HepG2 (cell line): ENCODE measurements at regions not wholly inside any gene's neighbourhood (a gene's known extent, or its start where the extent isn't known, plus 50 kb on each side); places are given as distances from the start of the nearest gene placed in this dataset.
"Not testable (repeated sequence)": the region's sequence is repeated elsewhere in the genome, so short reads cannot be mapped to it uniquely, and the experiment has no call there.

Experiments used
- AFF4 ChIP-seq: sonication (generic); formaldehyde crosslinking; IDR thresholded peaks from 2 replicates; pipeline ENCODE4 v1.4.0; 2020; ENCODE audit warnings: missing genetic modification reagents
- BCL6 ChIP-seq: IDR thresholded peaks from 2 replicates; pipeline ENCODE4 v1.6.1; 2016; ENCODE audit warnings: missing genetic modification reagents, missing compliant biosample characterization
- BHLHE40 ChIP-seq: IDR thresholded peaks from 2 replicates; pipeline ENCODE4 v1.6.1; 2011; ENCODE audit warnings: low read length, improper control_type of control experiment
- CTCF ChIP-seq: sonication (generic); formaldehyde crosslinking; IDR thresholded peaks from 2 replicates; pipeline ENCODE4 v1.5.0; 2020; ENCODE audit warnings: mild to moderate bottlenecking, missing genetic modification reagents, moderate library complexity
- EP300 ChIP-seq, 3 experiments: sonication (generic) in 1 of 3; formaldehyde crosslinking in 1 of 3; IDR thresholded peaks; 2 replicates each; pipeline versions ENCODE4 v1.5.1 to v1.6.1; 2011 to 2020; ENCODE audit warnings: low read depth in 2 of 3, low read length in 2 of 3, borderline replicate concordance in 1 of 3, improper control_type of control experiment in 1 of 3, mild to moderate bottlenecking in 1 of 3, missing genetic modification reagents in 1 of 3, moderate library complexity in 1 of 3
- GLI4 ChIP-seq: sonication (generic); formaldehyde crosslinking; IDR thresholded peaks from 2 replicates; pipeline ENCODE4 v1.5.1; 2020; ENCODE audit warnings: missing genetic modification reagents, mild to moderate bottlenecking, moderate library complexity, borderline replicate concordance
- MTA3 ChIP-seq: sonication (generic); formaldehyde crosslinking; IDR thresholded peaks from 2 replicates; pipeline ENCODE4 v1.4.0; 2020; ENCODE audit warnings: missing genetic modification reagents
- POLR2A ChIP-seq, 2 experiments: IDR thresholded peaks; 2 replicates each; pipeline ENCODE4 v1.6.1; 2011; ENCODE audit warnings: low read depth in 2 of 2, low read length in 2 of 2, mild to moderate bottlenecking in 1 of 2, moderate library complexity in 1 of 2; ENCODE audit not compliant: insufficient read depth in 1 of 2
- RFX5 ChIP-seq: IDR thresholded peaks from 2 replicates; pipeline ENCODE4 v1.6.1; 2011; ENCODE audit warnings: low read depth, low read length, improper control_type of control experiment
- ZBTB21 ChIP-seq: sonication (generic); formaldehyde crosslinking; IDR thresholded peaks from 2 replicates; pipeline ENCODE4 v1.4.0; 2020; ENCODE audit warnings: missing genetic modification reagents
- ZNF616 ChIP-seq: sonication (generic); formaldehyde crosslinking; IDR thresholded peaks from 2 replicates; pipeline ENCODE4 v1.5.0; 2020; ENCODE audit warnings: low read depth, mild to moderate bottlenecking, missing genetic modification reagents
- ZNF768 ChIP-seq: sonication (generic); formaldehyde crosslinking; IDR thresholded peaks from 2 replicates; pipeline ENCODE4 v1.4.0; 2020; ENCODE audit warnings: missing genetic modification reagents
- ZSCAN30 ChIP-seq: sonication (generic); formaldehyde crosslinking; IDR thresholded peaks from 2 replicates; pipeline ENCODE4 v1.5.0; 2020; ENCODE audit warnings: mild to moderate bottlenecking, missing genetic modification reagents

GRCh38 chr1:209173796-209174195 is 409.7 kb upstream of the CAMK1G start:
- not testable (repeated sequence) for TF ChIP-seq ZSCAN30 (CRISPR knock-in tag); BCL6; ZNF616 (CRISPR knock-in tag); BHLHE40; MTA3 (CRISPR knock-in tag); GLI4 (CRISPR knock-in tag); ZBTB21; AFF4 (CRISPR knock-in tag); ZNF768 (CRISPR knock-in tag); EP300 (IDR thresholded peaks at IDR 0.05; ENCODE audit: low read depth in 2 of 2, low read length in 2 of 2); EP300 (CRISPR knock-in tag; IDR thresholded peaks at IDR 0.05; ENCODE audit: borderline replicate concordance); RFX5; POLR2A (IDR thresholded peaks at IDR 0.05; ENCODE audit: insufficient read depth in 1 of 2, low read depth in 2 of 2, low read length in 2 of 2); CTCF (CRISPR knock-in tag)
